Lower leg skin (tissue), 3 donors: ENCODE measurements at regions not wholly inside any gene's neighbourhood (a gene's known extent, or its start where the extent isn't known, plus 50 kb on each side); places are given as distances from the start of the nearest gene placed in this dataset.

Experiments used
- CTCF ChIP-seq, 3 donors: fragments of 450-650 bp; IDR thresholded peaks; one replicate each; pipeline ENCODE4 v1.5.1; 2016; ENCODE audit warnings: antibody characterized with exemption in 3 of 3, mild to moderate bottlenecking in 3 of 3, moderate library complexity in 2 of 3
- POLR2A ChIP-seq, 2 donors: fragments of 450-650 bp; IDR thresholded peaks; one replicate each; pipeline ENCODE4 v1.6.1; 2016 to 2017; ENCODE audit warnings: antibody characterized with exemption in 2 of 2, mild to moderate bottlenecking in 1 of 2, moderate library complexity in 1 of 2

GRCh38 chr15:69535998-69536397 is 83.4 kb downstream of the RPLP1 start:
- TF ChIP-seq CTCF (IDR thresholded peaks at IDR 0.05) (no peak), POLR2A (IDR thresholded peaks at IDR 0.05) (no peak)
